ENCODE measurements at regions not wholly inside any gene's neighbourhood (a gene's known extent, or its start where the extent isn't known, plus 50 kb on each side); places are given as distances from the start of the nearest gene placed in this dataset.
"Not testable (repeated sequence)": the region's sequence is repeated elsewhere in the genome, so short reads cannot be mapped to it uniquely, and the experiment has no call there.

DNA sequence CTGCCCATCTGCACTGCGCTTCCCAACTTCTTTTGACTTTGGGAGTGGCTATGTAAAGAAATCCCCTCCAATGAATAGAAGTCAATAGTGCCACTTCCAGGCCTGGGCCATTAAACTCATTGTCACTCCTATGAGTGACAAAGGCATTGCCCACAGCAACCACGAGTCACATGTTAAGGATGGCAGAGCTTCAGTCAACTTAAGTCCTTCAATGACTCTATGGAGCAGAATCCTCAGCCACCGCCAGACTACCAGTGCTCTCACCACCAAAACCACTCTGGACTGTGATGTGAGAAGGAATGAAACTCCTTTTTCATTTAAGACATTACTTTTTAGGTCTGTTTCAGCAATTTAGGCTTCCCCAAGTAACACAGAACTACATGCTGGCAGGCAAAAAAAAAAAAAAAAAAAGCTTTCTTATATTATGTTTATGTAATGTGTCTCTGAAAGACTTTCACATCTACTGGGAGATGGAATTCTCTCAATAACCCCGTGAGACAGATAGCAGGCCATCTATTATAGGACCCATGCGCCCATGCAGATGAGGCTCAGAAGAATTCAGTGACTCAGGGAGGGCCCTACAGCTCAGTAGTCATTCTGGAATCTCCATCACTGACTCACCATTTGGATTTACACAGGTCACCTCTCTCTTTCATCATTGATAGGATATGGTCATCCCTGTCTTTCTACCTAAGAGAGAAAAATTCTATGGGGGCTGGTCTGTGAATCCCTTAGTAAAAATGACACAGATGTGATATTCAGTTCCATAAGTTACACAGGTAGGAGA, 180.5 kb downstream of the CEMIP2 start:
- no peak for DNase-seq

DNA sequence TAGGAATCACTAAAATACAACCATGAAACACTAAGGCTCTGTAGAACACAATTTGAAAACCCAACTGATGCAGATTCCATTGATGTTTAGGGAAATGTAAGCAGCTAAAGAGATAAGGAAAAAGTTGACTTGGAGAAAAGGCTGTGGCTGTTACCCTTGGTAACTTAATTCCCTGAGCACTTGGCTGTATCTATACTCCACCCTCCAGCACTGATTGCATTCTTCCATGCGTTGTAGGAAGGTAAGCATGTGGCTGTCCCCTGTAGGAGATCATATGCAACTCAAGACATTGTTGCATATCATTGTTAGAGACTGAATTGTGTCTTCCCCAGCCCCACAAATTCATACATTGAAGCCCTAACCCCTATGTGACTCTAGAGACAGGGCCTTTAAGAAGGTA, 184.5 kb downstream of the CEMIP2 start:
- DNase-seq, result no peak

DNA sequence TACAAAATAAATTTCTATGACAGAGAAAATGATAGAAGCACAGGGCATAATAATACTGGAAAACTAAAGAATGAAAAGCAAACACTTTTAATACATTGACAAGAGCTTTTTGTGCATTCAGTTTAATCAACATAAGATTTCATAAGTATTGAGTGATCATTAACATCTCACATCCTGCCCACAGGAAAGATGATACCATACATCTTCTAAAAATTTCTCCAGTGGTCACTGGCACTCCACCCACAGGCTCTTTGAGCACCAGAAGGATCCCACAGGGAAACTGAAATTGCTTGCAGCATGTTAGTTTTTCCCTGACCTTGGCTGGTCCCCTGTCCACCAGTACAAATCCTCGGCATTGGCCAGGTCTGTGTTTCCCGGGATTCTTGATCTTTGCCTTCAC, 186.0 kb downstream of the CEMIP2 start:
- no peak for DNase-seq

DNA sequence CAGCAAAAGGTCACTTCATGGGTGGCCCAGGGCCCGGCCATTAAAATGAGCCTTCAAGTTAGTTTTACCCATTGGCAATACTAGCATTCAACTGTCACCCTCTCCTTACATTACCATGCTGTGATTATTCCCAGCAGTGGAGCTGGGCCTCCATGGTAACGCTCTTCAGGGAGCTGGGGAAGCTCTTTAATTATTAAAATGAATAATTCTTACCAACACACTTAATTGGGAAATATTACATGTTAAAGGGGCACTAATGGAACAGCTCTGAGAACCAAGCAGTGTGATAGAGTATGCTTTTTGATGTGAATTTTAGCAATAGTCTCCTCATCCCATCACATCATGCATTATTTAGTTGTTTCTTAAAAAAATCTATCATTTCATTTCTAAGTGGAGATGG, 187.2 kb downstream of the CEMIP2 start:
- no peak for DNase-seq

DNA sequence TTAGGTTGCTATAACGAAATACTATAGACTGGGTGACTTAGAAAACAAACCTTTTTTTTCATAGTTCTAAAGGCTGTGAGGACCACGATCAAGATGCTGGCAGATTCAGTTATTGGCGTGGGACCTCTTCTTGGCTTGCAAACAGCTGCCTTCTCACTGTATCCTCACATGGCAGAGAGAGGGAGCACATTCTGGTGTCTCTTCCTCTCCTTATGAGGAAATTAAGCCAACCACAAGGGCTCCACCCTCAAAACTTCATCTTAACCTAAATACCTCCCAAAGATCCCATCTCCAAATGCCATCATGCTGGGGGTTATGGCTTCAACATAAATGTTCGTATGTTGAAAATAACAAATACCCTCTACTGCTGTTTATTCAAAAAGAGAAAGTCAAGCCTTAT, 197.1 kb downstream of the CEMIP2 start:
- DNase-seq, result no peak

DNA sequence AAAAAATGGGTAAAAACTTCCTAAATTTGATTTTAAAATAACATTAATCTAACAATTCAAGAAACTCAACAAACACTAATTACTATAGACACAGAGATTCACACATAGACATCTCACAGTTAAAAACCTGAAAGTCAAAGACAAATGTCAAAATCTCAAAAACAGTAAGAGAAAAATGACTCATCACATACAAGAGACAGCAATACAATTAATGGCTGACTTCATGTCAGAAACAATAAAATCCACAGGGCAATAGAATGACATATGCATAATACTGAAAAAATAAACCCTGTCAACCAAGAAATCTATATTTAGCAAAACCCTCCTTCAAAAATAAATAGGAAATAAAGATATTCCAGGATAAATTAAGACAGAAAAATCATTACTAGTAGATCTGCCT, 200.4 kb downstream of the CEMIP2 start:
- DNase-seq, result no peak

DNA sequence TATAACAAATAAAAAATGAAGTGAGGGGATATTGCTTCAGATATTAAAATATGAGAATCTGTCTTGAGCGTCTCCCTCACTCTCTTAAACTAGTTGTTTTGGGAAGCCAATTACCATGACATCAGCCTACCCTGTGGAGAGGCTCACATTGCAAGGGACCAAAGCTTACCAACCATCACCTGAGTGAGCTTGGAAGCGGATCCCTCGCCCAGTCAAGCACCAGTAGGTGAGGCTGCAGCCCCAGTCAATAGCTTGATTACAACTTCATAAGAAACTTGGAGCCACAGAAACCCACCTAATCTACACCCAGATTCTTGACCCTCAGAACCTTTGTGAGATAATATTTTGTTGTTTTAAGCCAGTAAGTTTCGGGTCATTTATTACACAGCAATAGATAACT, 206.2 kb downstream of the CEMIP2 start:
- no peak for DNase-seq

DNA sequence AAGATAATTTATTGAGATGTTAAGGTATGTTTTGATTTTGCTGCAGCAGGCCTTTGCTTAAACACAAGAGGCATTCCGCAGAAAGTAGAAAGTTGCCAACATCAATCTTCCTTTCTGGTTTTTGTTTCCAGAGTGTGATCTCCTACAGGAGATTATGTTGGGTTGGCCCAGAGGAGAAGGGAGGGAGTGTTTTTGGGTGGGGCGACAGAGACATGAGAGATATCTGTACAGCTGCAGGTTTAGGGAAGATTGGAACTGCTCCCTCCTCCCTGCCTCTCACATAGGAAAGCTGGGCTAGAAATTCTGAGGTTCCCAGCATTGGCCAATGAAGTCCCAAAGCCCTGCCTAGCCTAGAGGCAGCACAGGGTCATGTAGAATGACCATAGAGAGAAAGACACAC, 211.0 kb downstream of the CEMIP2 start:
- no peak for DNase-seq

DNA sequence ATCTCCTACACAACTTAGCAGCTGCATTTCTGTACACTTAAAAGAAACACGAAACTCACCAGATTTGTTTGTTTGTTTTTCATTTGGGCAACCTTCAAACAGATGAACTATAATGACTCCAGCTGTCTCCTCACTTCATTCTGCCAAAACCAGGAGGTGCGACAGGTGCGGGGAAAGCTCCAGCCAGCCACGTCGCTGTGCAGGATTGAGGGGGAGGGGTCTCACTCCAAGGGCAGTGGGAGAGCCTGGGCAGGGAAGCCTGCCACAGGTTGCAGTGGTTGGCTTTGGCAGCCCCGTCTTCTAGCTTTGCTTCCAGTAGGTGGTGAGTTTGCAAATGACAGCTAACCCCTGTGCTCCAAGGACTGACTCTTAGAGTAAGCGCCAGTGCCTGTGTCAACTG, 215.8 kb downstream of the CEMIP2 start:
- no peak for DNase-seq

DNA sequence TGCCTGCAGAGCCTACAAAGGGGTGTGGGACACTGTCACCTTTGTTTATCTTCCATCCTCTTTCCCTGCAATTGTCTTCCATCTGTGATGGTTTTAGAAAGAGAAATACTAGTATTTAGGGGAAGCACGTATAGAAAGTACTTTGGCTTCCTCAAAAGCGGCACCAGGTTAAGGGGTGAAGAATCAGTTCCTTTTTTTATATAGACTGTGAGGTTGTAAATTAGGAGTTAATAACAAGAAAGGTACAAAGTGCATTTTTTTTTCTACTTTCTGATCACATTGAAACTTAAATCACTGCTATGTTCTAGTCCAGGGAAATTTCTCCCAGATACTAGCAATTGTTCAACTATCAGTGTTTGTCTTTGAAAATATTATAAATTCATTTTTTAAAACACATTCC, 219.3 kb downstream of the CEMIP2 start:
- DNase-seq, result no peak

DNA sequence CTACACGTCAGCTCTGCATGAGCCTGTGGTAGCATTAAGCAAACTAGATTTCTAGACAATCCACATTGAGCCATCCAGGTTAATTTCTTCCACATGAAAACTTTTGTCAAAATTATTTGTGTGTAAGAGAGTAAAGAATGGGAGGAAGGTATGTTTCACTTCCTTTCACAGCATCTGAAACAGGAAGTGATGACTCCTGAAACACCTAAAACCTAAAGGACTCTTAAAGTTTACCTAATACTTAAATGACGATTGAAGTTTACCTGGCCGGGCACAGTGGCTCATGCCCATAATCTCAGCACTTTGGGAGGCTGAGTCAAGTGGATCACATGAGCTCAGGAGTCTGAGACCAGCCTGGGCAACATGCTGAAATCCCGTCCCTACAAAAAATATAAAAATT, 223.8 kb downstream of the CEMIP2 start:
- DNase-seq, result no peak

DNA sequence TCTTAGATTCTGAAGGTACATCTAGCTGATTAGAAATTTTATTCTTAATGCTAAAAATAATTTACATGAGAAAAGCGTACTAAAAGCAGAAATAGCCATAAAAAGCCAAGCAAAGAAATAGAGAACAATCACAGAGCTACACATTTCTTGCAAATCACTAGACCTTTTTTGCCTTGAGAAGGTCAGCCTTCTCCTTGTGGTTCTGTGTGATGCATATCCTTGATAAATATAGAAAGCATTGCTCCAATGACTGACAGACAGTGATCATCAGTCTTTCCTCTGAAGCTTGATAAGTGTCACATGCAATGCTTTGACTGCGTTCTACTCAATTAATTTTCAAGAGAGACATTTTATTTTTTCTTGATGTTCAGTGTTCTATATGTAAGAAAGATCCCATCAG, 226.9 kb downstream of the CEMIP2 start:
- no peak for DNase-seq

DNA sequence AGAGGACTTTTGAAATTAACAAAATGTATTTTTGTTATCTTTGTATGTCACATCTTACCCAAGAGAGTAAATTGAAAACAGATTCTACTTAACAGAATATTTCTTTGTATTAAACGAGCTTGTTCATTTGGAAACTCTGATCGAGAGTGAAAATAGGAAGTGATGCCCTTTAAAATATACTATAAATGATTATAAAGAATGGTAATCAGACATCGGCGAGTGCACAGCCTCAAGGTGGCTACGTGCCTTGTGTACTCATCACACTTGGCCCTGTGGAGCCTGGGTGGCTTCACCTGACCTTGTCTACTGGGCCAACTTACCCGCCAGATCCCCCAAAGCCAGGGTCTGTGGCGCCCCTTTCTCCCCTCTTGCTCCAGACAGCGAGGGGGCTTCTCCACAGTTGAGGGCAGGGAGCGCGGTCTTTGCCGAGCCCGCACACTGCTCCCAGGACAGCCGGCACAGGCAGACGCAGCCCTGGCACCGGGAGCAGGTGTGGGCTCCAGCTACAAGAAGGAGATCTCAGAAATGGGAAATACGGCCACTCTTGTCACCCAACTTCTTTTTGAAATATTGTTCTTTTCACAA, 243.2 kb downstream of the CEMIP2 start:
- DNase-seq, result no peak

DNA sequence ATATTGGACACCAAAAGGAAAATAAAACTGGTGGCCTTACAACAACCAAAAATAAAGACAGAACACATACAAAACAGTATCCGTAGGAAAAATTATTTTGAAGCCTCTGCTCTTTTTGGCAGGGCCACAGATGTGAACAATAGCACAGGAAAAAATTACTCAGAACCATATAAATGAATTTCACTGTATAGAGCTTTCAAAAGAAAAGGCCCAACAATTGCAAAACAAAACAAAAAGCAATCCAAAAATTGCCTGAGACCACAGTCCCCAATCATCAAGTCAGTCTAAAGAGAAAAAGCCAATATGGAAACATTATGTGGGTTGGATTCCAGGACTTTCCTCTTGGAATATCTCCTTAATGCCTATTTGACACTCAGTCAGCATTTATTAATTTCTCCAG, 243.8 kb downstream of the CEMIP2 start:
- no peak for DNase-seq

DNA sequence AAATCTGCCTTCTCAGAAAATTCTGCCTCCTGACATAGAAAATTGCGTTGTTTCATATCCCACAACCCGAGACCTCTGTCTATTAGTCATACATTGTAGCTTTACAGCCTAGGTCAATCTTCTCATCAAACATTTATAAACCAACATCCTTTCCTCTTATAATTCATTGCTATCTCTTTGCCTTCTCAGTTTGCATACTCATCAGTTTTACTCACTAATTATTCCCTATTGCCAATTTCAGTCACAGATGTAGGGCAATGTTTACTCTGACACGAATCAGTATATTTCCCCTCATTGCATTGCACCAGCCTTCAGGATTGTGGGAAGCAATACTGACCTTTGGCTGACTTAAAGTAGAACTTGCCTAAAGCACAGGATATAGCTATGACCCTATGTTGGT, 247.2 kb downstream of the CEMIP2 start:
- DNase-seq, result no peak

DNA sequence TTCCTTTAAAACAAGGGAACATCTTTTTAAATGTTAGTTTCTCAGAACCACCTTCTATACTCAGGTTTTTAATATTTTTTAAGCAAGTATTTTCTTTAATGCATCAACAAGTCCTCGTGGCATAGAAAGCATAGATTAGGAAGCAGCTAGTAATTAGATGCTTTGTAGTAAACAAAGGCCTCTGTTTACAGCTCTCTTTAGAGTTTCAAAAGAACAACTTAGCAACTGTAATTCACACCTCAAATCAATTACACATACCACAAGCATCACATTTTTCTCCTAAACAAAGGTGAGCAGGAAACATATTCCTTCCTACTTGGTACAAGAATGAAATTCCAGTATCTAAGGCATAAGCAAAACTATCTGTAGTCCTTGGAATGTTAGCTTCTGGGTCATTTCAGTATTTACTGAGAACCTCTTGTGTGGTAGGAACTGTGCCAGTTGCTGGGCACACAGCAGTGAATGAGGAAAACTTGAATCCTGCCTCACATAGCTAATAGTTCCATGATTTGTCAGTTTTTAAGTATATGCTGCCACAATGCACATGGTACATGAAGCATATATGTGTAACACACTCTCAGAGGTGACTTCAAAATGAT, 249.1 kb downstream of the CEMIP2 start:
- no peak for DNase-seq

DNA sequence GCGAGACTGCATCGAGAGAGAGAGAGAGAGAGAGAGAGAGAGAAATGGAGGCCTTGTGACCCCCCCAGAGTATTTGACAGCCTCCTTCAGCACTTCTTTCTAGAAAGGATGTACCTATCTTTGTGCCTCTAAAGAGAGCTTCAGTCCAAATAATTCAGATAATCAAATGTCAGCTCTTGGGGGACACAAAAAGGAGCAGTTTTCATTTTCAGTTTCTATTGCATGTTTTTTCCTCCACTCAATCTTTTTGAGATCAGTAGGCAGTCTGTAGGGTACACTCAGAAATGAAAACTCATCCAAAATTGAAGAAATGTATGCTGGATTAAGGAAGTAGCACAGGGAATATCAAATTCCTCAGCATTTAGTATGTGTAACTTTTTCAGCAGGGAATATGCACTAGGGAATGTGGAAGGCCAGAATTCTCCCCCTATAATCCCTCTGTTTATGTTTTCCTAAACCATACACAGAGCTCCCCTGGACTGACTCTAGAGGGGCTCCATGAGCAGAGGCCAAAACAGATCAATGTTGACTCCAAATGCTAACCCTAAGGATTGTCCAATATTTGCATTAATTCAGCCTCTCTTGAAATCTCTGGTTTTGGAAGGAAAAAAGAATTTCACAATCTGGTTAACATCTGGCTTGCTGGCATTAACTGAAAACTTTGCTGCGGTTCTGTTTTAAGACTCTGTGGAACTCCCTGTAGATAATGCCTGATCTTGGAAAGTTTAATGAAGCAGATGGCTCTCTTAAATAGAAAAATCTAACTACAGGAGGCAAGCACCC, 250.1 kb downstream of the CEMIP2 start:
- no peak for DNase-seq

DNA sequence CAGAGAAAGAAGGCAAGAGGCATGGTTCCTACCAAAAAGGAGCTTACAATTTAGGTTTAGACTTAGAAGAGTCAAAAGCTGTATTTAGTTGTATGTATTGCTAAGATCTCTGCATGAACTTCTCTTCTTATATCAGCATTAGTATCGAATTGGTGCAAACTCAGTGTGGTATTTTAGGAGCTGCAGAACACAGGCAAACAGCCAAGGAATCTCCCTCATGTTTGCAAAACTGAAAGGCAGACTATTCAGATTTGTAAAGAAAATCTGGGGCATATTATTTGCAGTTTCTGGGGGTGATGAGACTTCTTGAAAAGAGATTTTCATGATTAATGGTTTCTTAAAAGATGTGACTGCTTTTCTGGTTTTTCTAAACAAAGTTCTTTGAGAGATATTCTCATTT, 252.7 kb downstream of the CEMIP2 start:
- no peak for DNase-seq

DNA sequence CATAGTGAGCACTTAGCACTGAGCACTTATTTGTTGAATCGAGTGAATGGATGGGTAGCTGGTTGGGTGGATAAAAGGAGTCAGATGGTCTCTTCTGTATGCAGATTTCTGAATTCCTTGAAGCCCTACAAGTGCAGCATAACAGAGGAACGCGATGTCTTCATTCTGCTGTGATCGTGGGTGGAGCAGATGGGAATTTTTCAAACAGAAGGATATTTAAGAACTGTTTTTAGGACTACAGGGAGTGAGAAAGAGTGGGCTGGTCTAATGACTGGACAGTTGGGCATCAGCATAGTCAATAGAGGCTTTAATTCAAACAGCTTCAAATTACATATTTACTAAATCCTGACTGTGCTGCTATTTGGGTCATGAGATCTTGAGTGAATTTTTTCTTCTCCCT, 253.2 kb downstream of the CEMIP2 start:
- no peak for DNase-seq

DNA sequence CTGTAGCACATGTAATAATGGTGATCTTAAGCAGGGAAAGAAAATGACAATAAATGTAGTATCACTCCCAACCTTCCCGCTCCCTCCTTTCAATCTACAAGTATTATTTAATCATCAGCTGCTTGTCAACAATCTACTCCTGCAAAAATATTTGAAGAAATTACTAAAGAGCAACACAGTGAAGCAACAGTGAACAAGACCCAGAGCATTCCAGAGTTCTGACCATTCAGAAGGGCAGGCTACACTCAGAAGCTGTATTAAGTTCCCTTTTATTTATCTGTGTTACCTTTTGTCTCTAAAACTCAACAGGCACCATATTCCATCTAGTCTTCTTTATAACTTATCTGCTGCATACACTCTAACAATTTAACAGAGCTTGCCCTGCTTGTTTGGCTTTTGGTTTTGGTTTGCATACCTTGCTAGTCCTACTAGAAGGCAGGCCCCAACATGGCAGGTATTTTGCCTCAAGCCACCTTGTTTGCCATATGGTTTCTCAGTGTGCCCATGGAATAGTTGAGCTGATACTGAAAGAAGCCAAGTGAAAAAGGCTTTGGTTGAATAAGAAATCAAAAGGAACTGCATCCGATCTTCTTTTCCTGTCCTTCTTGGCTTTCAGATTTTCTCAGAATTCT, 253.9 kb downstream of the CEMIP2 start:
- DNase-seq, result no peak

DNA sequence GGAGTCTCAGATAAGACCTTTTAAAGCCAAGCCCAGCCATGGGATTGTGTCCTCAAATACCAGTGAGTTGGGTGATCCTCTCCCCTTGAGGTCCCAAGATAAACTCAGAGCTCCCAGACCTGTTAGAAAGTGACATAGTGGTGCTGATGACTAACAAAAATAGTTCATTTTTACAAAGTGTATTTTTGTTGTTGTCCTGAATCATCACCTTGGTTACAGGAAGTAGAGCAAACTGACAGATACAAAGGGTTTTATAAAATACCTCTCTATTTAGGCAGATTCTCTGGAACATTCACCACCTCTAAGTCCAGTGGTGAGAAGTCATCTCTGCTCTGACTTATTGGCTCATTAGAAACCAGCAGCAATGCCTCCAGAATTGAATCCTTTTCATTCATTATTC, 259.3 kb downstream of the CEMIP2 start:
- DNase-seq, result no peak

DNA sequence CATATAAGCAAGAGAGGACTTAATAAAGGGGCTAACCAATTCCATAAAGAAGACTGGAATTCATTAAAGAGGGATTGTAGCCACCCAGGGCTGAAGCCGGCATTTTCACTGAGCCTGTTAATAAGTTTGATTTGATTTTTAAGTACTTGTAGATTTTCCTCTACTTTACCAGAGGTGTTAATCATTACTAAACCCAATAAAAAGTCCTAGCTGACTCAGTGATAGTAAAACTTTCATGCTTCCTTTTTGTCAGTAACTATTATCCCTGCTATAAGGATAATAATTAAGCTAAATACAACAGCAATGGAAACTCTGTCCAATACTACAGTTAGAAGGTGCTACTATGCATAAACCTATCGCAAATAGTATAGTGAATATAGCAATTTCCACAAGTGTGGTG, 260.2 kb downstream of the CEMIP2 start:
- not testable (repeated sequence) for DNase-seq

DNA sequence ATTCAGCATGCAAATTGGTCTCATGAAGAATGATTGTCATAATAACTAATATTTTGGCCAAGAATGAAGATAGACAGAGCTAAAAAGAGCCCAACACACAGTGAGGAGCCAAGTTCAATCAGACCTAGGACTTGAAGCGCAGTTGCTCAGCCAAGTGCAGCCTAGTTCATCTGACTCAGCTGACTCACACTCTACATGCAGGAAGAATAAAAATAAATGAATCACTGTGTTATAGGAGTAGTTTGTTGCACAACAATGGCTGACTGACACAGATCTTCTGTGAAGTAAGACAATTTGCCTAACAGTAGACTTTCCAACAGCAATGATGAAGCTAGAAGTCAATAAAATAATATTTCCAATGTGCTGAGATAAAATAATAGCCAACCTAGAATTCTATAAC, 261.5 kb downstream of the CEMIP2 start:
- DNase-seq, result no peak

Measured in activated T-cell treated with anti-CD3 and anti-CD28 coated beads for 4 hours (primary cell).